NCI-H226 (cell line): ENCODE measurements at regions not wholly inside any gene's neighbourhood (a gene's known extent, or its start where the extent isn't known, plus 50 kb on each side); places are given as distances from the start of the nearest gene placed in this dataset.
"Not testable (repeated sequence)": the region's sequence is repeated elsewhere in the genome, so short reads cannot be mapped to it uniquely, and the experiment has no call there.

Source experiments
- DNase-seq: peaks from one replicate; pipeline ENCODE4 v3.0.0-alpha.2; 2015

DNA sequence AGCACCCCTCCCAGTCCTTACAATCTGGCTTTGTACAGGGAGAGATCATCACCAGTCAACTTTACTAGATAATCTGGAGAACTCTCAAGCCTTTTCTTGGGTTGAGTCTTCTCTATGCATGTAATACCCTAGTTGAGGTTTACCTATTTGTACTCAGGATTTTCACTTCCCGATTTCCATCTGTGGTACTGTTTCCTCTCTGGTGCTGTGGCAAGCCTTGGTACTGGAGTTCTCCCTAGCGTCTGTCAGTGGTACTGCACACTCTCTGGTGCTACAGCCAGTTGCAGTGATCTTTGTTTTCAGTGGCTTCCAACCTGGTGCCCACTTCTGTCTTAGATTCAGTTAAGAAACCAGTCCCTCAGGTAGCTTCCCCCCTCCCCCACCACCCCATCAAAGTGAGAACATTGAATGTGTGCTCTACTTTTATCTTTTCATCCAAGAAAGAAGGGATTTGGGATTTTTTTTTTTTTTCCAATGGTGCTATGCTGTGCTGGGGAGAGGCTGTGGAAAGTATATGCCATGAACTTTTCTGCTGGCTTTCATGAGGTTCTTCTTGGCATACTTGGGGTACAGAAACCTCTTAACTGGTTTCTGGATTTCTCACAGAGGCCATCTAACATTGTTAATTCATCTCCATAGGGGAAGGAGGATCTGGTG, 69.4 kb upstream of the EVL start:
- DNase-seq, result peak; percentile 45

DNA sequence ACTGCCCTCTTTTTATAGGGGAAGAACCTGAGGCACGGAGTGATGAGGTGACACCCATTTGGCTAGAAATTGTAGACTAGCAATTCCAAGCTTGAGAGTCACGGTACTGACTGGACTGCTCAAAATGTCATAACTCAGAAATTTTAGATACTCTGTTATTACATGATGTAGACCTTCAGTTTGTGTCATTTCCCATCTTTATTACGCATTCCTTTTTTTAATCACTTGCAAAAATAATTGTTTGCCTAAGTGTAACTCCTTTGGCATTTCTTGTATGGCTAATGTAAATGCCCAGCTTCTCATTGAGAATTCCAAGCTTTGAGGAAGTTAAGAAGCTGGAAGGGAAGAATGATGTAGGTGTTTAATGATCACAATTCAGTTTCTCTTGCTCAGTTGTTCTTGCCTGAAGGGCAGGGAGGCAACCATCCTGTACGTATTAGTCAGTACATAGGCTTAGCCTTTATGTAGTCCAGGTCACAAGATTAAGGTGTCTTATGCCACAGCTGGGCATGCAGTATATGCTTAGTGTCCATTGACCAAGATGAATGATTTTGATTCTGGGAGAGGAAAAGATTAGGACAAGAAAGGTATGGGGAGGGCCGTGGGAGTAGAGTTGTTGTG, 68.2 kb upstream of the EVL start:
- DNase-seq, result peak; percentile 55

DNA sequence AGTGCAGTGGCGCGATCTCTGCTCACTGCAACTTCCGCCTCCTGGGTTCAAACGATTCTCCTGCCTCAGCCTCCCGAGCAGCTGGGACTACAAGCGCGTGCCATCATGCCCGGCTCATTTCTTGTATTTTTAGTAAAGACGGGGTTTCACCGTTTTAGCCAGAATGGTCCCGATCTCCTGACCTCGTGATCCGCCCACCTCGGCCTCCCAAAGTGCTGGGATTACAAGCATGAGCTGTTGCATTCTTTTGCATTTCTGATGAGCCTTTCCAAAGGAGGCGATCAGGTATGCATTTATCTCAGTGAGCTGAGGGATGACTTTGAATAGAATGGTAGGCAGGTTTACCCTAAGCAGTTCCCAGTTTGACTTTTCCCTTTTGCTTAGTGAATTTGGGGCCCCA, 64.8 kb upstream of the EVL start:
- DNase-seq, result not testable (repeated sequence)

DNA sequence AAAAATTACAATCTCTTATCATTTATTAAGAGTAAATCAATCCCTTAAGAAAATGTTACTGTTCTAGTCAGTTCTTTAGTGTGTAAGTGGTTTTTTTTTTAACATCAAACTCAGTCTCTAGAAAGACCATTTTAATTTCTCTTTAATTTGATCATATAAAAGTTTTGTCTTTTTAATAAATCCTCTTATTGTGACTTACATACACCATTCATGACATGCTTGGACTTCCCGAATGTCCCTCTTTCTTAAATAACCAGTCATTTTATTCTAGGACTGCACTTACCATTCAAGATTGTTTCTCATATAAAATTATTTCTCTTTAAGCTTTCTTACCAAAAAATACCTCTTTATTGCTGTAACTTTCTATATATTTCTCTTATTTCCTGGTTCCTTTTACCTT, 60.8 kb upstream of the EVL start:
- no peak for DNase-seq

DNA sequence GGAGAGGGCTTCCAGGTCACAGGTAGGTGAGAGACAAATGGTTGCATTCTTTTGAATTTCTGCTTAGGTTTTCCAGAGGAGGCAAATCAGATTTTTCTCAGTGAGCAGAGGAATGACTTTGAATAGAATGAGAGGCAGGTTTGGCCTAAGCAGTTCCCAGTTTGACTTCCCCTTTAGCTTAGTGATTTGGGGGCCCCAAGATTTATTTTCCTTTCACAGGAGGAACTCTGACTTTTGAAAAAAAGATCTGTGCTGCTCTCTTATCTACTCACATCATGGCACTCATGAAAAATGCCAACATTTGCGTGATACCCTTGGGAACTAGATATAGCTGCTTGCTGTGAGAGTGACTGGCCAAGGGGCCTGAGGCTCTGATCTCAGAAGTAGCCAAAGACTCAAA, 58.0 kb upstream of the EVL start:
- no peak for DNase-seq

DNA sequence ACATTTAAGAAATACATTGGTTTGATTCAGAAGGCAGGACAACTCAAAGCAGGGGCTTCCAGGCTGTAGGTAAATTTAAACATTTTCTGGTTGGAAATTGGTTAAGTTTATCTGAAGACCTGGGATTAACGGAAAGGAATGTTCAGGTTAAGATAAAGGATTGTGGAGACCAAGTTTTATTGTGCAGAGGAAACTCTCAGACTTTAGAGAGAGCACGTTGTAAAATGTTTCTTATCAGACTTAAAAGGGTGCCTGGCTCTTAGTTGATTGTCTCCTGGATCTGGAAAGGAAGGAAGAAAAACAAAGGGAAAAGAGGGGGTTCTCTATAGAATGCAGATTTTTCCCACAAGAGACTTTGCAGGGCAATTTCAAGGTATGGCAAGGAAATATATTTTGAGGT, 55.4 kb upstream of the EVL start:
- not testable (repeated sequence) for DNase-seq

DNA sequence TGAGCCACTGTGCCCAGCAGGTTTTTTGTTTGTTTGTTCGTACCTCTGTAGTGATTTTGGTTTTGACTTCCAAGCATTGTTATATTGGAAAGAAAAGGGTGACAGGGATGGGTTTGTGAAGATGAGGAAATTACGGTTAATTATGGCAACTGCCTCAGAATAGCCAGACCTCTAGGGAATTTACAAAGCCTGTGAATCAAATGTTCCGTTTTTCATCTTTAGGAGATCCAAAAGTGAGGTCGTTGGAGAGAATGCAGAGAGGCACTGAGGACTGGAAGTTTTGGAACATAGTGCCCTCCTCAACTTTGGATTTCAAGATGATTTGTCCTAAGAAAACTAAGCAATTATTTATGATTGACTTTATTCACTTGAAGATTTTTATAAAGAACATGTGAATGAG, 54.5 kb upstream of the EVL start:
- DNase-seq, result no peak

DNA sequence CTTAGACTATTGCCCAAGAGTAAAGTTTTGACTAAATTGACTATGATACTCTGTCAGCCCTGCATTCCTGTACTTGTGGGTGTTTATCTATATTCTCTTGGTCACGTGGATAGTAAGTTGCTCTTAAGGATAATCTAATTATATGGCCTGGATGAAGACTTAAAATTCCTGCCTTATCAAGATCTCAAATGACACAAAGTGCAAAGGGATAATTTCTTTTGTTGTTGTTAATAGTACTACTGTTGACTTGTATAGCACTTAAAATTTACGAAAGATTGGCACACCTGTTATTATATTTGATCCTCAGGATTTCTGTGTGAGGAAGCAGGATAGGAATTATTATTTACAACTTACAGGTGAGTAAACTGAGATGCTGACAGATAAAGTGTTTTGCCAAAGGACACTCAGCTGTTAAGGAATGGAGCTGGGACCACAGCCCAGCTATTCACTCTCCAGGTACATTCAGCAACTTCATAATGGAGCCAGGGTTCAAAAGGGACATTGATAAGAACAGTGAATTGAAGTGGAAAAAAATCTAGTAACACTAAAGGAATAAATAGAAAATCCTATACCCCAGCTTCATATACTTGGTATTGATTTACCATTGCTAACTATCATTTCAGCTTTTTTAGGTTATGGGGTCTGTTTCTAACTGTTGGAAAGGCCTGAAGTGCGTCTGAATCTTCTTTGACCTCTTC, 53.4 kb upstream of the EVL start:
- no peak for DNase-seq

DNA sequence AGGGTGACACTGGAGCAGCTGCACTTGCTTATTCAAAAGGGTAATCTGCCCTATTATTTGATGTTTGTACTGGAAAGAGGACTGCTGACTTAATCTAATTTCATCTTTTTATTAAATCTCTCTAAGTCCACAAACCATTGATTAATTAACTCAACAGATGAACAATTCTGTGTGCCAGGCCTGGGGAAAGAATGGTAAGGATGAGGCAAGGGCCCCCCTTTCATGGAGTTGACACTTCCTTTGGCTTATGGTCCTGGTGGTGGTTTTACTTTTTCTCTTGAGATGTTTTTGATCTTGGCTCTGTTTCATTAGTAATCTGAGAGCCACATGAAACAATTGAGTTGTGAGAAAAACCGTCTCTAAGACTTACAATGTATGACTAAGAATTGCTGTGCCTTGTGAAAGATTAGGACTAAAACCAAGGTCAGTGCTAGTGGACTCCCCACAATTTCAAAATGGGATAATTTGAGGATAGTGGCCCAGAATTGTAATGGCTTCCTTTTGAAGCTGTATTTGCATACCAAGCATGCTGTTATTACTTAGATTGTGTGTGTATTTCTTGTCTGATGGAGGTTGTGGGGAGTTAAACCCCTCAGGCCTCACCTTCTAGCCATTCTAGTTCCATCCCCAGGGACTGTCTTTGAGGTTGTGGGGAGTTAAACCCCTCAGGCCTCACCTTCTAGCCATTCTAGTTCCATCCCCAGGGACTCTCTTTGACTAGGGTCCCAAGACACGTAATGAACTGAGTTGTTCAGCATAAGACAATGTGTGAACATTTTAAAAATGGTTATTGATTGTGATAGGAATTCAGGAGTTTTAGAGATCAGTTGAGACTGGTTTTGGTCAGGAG, 52.5 kb upstream of the EVL start:
- no peak for DNase-seq

DNA sequence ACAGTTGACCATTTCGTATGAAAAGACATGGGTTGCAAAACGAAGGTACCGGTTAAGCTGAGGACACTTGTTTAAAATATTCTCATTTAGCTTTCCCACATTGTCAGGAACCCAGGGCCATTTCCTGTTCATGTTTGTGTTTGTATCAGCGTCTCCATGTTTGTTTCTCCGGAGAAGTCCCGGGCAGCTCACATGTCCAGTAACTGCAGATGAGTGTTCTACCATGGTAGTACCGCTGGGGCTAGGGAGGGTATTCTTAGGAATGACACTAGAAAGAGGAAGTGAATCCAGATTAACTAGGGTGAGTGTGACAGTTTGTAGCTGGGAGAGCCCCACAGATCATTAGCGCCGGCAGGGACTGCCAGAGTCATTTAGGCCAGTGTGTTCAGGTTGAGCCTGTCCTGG, 50.0 kb upstream of the EVL start:
- no peak for DNase-seq
